COLO829 (cell line): ENCODE measurements at regions not wholly inside any gene's neighbourhood (a gene's known extent, or its start where the extent isn't known, plus 50 kb on each side); places are given as distances from the start of the nearest gene placed in this dataset.
A peak's percentile ranks its signal among the peaks of the same experiment; 100 is the strongest.

Experiments
- DNase-seq: peaks from one replicate; pipeline ENCODE4 v3.0.0; 2012; ENCODE audit warnings: low spot score

- DNase-seq: no peak
These were observed 154.0 kb upstream of the MAF start for GRCh38 chr16:79754501-79754900.

GRCh38 chr16:79754081-79754480 lies 153.5 kb upstream of the MAF start:
- DNase-seq: no peak

GRCh38 chr16:79753286-79753685 lies 152.7 kb upstream of the MAF start:
- no peak for DNase-seq

- no peak for DNase-seq
These were observed 151.9 kb upstream of the MAF start for GRCh38 chr16:79752396-79752795.

GRCh38 chr16:79751471-79752184 lies 151.1 kb upstream of the MAF start:
- DNase-seq: no peak

- no peak for DNase-seq
These were observed 149.8 kb upstream of the MAF start for GRCh38 chr16:79750311-79750710.

- no peak for DNase-seq
These were observed 148.1 kb upstream of the MAF start for GRCh38 chr16:79748629-79749028.

GRCh38 chr16:79747688-79748087 lies 147.2 kb upstream of the MAF start:
- no peak for DNase-seq

- DNase-seq: no peak
These were observed 139.7 kb upstream of the MAF start for GRCh38 chr16:79740252-79740651.

- DNase-seq: no peak
These were observed 134.7 kb upstream of the MAF start for GRCh38 chr16:79735271-79735670.

- no peak for DNase-seq
These were observed 134.2 kb upstream of the MAF start for GRCh38 chr16:79734721-79735120.

- peak; percentile 28 for DNase-seq
These were observed 128.3 kb upstream of the MAF start for GRCh38 chr16:79728923-79729240.

- peak; percentile 48 for DNase-seq
These were observed 127.7 kb upstream of the MAF start for GRCh38 chr16:79728048-79728922.

GRCh38 chr16:79726902-79727301 lies 126.4 kb upstream of the MAF start:
- DNase-seq: no peak

- no peak for DNase-seq
These were observed 124.5 kb upstream of the MAF start for GRCh38 chr16:79725051-79725450.

- no peak for DNase-seq
These were observed 123.1 kb upstream of the MAF start for GRCh38 chr16:79723583-79724168.

GRCh38 chr16:79721270-79721669 lies 120.7 kb upstream of the MAF start:
- no peak for DNase-seq

GRCh38 chr16:79717333-79718137 lies 117.0 kb upstream of the MAF start:
- no peak for DNase-seq

GRCh38 chr16:79716645-79717332 lies 116.3 kb upstream of the MAF start:
- DNase-seq: no peak

- DNase-seq: no peak
These were observed 114.5 kb upstream of the MAF start for GRCh38 chr16:79715061-79715460.

GRCh38 chr16:79714440-79714839 lies 113.9 kb upstream of the MAF start:
- DNase-seq: no peak
